MG63 (cell line): ENCODE measurements at regions not wholly inside any gene's neighbourhood (a gene's known extent, or its start where the extent isn't known, plus 50 kb on each side); places are given as distances from the start of the nearest gene placed in this dataset.

Experiments
- DNase-seq: peaks from one replicate; pipeline ENCODE4 v3.0.0-alpha.2; 2020
- H3K27me3 ChIP-seq: fragments of 250-450 bp; sonication (Bioruptor Pico); 2 replicates; pipeline ENCODE4 v1.5.1; 2020; ENCODE audit warnings: mild to moderate bottlenecking, moderate library complexity
- H3K36me3 ChIP-seq: fragments of 250-450 bp; sonication (Bioruptor Pico); 2 replicates; pipeline ENCODE4 v1.5.1; 2020; ENCODE audit warnings: mild to moderate bottlenecking, moderate library complexity
- H3K4me3 ChIP-seq: fragments of 250-450 bp; sonication (Bioruptor Pico); 2 replicates; pipeline ENCODE4 v1.5.1; 2020; ENCODE audit warnings: mild to moderate bottlenecking, moderate library complexity
- H3K9me3 ChIP-seq: fragments of 250-450 bp; sonication (Bioruptor Pico); 2 replicates; pipeline ENCODE4 v1.5.1; 2020; ENCODE audit warnings: mild to moderate bottlenecking, moderate library complexity

GRCh38 chr6:4565301-4566250 is 210.6 kb upstream of the CDYL start:
- no peaks in the 10 kb centered on the region for H3K27me3 ChIP-seq
- no peak for DNase-seq
- H3K9me3 ChIP-seq = peaks cover 2% of the 10 kb centered on the region; the same call in 1 of the 2 replicates
- H3K4me3 ChIP-seq = no peak overlapping the region
- H3K36me3 ChIP-seq = no peaks in the 10 kb centered on the region

DNA sequence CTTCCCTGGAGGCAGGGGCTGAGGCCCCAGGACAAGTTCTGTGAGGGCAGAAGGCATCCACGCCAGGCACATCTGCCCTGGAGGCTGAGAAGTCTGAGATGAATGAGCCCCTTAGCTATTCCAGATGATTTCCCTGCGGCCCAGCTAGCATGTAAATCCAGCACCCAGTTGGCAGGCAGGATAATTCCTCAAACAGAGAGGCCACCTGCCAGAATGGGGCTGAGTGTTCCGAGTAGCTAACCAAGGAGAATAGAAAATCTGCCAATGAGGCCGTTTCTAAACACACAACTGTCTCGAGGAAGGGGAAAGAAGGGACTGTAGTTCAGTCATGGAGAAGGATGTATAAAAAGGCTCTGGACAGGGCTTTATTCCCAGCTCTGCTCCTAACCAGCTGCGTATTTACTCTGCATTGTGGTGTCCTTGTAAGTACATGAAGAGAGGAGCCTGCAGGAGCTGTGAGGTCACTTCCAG is 211.4 kb upstream of the CDYL start:
- DNase-seq = peak; percentile 6
- Histone ChIP-seq H3K4me3 (no peak overlapping the region), H3K27me3 (no peaks in the 10 kb centered on the region), H3K36me3 (no peaks in the 10 kb centered on the region), H3K9me3 (no peaks in the 10 kb centered on the region; the same call in 1 of the 2 replicates)

- Histone ChIP-seq H3K36me3 (no peaks in the 10 kb centered on the region), H3K27me3 (no peaks in the 10 kb centered on the region), H3K9me3 (no peaks in the 10 kb centered on the region), H3K4me3 (no peak overlapping the region)
- no peak for DNase-seq
These were observed 212.3 kb upstream of the CDYL start for GRCh38 chr6:4563877-4564276.

DNA sequence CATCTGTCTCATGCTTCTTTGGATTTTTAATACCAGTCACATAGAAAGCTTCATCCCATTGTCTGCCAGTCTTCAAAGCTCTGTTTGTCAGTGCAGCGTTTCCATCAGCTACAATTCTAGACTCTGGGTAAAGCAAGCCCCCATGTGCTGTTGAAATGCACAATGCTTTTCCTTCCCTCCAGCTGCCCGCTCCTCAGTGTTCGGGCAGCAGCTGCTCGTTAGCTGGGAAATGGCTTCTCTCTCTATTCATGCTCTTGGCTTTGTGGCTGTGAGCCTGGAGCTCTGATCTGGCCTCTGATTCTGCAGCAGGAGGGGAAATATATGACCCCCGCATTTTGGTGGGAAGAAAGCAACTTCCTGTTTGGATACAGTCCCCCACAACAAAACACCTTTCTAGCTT is 213.0 kb upstream of the CDYL start:
- no peaks in the 10 kb centered on the region for H3K36me3 ChIP-seq
- no peaks in the 10 kb centered on the region for H3K27me3 ChIP-seq
- DNase-seq = no peak
- no peaks in the 10 kb centered on the region for H3K9me3 ChIP-seq
- no peak overlapping the region for H3K4me3 ChIP-seq

DNA sequence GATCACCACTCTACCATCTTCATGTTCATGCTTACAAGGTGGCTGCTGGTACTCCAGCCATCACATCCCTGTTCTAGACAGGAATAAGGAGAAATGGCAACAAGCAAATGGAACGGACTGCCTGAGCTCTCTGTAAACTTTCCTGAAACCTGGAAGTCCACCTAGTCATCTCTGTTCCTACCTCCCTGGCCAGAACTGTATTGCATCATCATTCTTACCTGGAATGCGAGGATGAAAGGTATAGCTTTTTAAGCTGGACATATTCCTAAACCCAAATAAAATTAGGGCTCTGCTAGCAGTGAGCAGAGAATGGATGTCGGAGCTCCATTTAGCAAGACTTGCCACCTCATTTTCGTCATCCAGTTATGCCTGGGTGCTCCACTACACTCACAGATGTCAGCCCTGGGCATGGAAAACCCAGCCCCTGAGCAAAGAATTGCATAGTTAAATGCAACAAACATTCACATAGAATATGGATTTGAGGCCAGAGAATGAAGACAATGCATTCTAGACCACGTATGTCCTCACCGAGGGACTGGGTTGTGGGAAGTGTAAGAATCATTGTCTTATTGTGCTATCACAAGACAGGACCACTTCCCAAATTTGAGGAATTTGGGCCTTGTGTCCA is 214.3 kb upstream of the CDYL start:
- Histone ChIP-seq H3K36me3 (no peaks in the 10 kb centered on the region), H3K4me3 (no peak overlapping the region), H3K27me3 (no peaks in the 10 kb centered on the region), H3K9me3 (no peaks in the 10 kb centered on the region)
- no peak for DNase-seq

GRCh38 chr6:4561078-4561435 is 215.1 kb upstream of the CDYL start:
- Histone ChIP-seq H3K27me3 (no peaks in the 10 kb centered on the region), H3K36me3 (no peaks in the 10 kb centered on the region), H3K4me3 (no peak overlapping the region), H3K9me3 (no peaks in the 10 kb centered on the region)
- no peak for DNase-seq

DNA sequence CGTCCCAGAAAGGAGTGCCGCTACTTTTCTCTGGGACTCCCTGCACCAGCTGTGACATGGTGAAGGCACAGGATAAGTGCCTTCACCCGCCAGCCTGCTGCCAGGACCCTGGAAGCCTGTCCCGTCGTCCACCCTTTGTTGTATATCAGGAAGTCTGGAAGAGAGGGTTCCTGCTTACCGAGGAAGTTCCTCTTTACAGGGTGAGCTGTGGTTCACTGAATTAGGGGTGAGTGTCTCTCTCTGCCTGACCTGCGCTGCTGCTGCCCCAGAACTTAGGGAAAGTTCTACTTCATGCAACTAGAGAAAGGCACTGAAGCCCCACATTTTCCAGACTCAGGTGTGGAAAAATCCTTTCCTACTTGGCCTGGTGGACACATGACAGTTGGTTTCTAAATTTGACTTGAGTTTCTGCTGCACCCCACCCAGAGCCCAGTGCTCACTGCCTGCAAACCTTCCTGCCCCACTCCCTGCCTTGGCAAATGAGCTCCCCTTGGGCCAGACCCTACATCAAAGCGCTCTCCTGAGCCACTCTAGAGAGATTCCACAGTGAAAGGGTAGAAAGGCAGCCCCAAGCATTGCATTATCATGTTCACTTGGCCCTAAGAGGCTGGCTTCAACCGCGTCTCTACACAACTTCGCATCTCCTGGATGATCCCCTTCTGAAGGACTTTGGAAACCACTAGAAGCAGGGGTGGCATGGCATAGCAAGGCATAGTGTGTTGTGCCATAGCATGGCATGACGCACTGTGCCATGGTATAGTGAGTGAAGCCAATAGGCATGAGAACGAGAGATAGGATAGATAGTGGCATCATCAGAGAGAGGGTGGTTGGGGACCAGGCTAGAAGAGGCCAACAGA is 215.8 kb upstream of the CDYL start:
- H3K4me3 ChIP-seq = no peak overlapping the region
- H3K27me3 ChIP-seq = no peaks in the 10 kb centered on the region
- no peak for DNase-seq
- no peaks in the 10 kb centered on the region for H3K9me3 ChIP-seq
- no peaks in the 10 kb centered on the region for H3K36me3 ChIP-seq

DNA sequence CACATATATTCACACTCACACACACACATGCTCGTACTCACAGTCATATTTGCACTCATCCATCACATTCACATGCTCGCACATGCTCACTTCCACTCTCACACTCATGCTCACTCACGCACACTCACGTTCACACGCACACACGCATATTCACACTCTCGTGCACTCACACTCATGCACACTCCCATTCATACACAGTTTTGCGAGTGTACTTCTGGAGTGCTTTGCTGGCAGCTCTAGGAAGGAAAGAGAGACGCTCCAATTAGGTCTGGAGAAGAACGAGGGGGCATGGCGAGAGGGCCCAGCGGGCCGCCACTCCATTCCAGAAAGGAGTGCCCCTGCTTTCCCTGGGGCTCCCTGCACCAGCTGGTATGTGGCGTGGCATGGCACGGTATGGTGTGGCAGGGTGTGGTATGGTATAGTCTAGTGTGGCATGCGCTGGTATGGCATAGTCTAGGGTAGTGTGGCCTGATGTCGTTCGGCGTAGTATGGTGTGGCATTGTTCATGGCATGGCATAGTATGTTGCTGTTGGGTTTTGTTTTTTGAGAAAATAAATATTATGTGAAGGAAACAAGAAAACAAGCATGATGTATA is 216.8 kb upstream of the CDYL start:
- Histone ChIP-seq H3K36me3 (no peaks in the 10 kb centered on the region), H3K4me3 (no peak overlapping the region), H3K27me3 (no peaks in the 10 kb centered on the region), H3K9me3 (no peaks in the 10 kb centered on the region)
- DNase-seq = no peak

DNA sequence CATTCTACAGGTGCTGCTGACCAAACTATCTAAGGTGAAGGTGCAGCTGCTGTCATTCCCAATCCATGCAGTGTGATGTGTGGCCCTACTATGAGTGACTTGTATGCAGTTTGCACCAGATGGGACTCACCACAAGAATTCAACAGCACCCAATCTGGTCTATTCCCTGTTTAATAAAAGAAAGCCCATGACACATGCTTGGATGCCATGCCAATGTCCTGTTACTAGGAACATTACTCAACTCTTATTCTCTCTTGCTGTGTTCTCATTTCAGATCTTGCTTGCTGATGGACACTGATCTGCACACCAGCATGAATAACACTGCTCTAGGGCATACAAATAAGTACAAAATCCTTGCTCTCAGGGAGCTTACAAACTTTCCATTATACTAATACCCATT is 221.6 kb upstream of the CDYL start:
- DNase-seq = no peak
- Histone ChIP-seq H3K4me3 (no peak overlapping the region), H3K9me3 (no peaks in the 10 kb centered on the region), H3K36me3 (no peaks in the 10 kb centered on the region), H3K27me3 (no peaks in the 10 kb centered on the region)

DNA sequence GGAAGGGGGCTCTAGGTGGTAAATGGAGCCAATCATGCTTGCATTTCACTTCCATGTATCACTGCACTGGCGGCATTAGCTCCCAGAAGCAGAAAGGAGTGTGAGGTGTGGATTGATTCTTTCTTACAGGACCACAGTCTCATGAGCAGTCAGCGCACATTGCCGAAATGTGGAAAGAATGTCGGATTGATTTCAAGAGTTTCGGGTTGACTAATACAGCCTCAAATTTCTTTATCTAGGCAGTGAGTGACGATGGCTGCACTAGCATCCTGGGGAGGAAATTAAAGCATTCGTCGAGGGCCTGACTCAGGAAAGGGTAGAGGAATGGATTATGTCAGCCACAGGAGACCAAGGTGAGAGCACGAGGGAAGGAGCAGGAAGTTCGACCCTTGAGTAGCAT is 222.8 kb upstream of the CDYL start:
- Histone ChIP-seq H3K27me3 (no peaks in the 10 kb centered on the region), H3K36me3 (no peaks in the 10 kb centered on the region), H3K4me3 (no peak overlapping the region), H3K9me3 (no peaks in the 10 kb centered on the region)
- no peak for DNase-seq

- Histone ChIP-seq H3K9me3 (no peaks in the 10 kb centered on the region), H3K27me3 (no peaks in the 10 kb centered on the region), H3K36me3 (no peaks in the 10 kb centered on the region), H3K4me3 (no peak overlapping the region)
- no peak for DNase-seq
These were observed 226.0 kb upstream of the CDYL start for GRCh38 chr6:4550227-4550597.

DNA sequence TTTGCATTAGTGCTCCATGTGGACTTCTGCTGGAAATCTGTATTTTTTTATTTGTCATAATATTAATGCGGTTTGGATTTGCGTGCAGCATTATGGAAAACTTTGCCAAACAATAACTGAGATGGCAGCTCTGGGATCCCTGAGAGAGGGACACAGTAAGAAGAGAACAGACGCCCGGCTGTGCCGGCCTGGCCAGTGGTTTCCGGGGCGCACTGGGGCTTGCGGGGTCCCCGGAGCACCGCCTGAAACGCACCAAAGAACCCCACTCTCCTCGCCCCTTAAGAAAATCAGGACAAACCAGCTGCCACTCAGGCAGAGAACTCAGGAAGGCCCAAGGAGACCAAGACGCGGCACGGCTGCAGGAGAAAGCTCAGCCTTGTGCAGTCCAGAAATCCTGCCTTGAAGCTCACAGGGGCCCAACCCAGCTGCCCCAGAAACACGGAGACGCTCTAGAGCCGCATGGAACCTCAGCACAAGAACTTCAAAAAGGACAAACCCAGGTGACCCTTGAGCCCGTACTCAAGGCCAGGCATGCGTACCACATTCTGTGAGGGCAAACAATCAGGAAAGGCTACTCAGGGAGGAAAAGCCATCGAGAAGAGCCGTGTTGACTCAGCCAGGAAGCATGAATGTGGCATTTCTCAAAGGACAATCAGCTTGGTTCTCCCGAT is 226.5 kb upstream of the CDYL start:
- no peaks in the 10 kb centered on the region for H3K36me3 ChIP-seq
- H3K27me3 ChIP-seq = no peaks in the 10 kb centered on the region
- no peak for DNase-seq
- no peaks in the 10 kb centered on the region for H3K9me3 ChIP-seq
- no peak overlapping the region for H3K4me3 ChIP-seq

DNA sequence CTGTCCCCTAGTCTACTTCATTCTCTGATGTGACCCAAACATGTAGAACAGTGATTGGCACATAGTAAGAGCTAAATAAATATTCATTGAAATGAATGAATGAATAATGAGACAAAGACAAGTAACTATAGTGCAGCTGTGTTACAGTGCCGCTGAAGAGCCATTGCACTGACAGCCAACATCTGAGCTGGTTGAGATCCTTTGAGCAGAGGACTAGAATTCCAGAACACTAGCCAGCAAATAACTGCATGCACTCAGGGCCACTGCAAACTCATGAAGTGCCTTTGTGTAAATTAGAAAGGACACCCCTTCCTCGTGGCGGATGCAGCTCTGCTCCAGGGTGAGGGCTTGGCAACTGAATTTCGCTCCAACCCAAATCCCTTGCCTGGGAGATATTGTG is 230.3 kb upstream of the CDYL start:
- H3K4me3 ChIP-seq = no peak overlapping the region
- H3K27me3 ChIP-seq = no peaks in the 10 kb centered on the region
- H3K36me3 ChIP-seq = no peaks in the 10 kb centered on the region
- H3K9me3 ChIP-seq = no peaks in the 10 kb centered on the region
- no peak for DNase-seq

DNA sequence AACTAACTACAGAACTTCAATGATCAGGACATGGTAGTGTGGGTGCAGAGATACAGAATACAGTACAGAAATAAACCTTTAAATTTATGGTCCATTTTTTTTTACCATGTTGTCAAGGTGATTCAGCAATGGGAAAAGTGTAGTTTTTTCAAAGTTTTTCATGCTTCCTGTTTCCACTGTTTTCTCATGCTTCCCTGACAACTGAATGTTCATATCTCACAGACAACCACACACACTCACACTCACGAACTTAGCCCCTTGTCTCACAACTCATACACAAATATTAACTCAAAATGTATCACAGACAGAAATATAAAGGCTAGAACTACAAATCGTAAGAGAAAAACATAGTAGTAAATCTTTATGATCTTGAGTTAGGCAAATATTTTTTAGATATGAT is 232.6 kb upstream of the CDYL start:
- Histone ChIP-seq H3K9me3 (no peaks in the 10 kb centered on the region), H3K27me3 (no peaks in the 10 kb centered on the region), H3K36me3 (no peaks in the 10 kb centered on the region), H3K4me3 (no peak overlapping the region)
- no peak for DNase-seq

GRCh38 chr6:4533576-4533975 is 242.6 kb upstream of the CDYL start:
- H3K4me3 ChIP-seq = no peak overlapping the region

DNA sequence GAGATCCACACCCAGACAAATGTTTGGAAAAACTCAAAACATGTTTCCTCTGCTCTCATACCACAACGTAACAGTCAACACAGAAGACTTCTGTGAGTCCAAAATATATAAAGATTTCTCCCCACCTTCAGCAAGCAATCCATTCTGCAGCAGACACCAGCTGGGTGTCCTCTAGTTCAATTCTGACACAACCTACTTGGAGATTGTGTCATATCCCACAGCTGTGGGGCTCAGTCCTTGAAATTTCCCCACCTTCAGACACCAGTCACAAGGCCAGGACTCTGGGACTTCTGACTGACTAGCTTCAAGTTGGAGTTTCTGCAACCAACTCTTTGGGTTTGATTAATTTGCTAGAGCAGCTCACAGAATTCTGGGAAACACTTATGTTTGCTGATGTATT is 244.8 kb upstream of the CDYL start:
- Histone ChIP-seq H3K36me3 (no peaks in the 10 kb centered on the region), H3K27me3 (no peaks in the 10 kb centered on the region), H3K9me3 (peaks cover 7% of the 10 kb centered on the region; the same call in 1 of the 2 replicates), H3K4me3 (no peak overlapping the region)
- no peak for DNase-seq

More at GRCh38 chr6:4533576-4533975, 242.6 kb upstream of the CDYL start:
- Histone ChIP-seq H3K36me3 (no peaks in the 10 kb centered on the region), H3K9me3 (peaks cover 7% of the 10 kb centered on the region; the same call in 1 of the 2 replicates), H3K27me3 (no peaks in the 10 kb centered on the region)
- DNase-seq = no peak
